ENCODE measurements at regions not wholly inside any gene's neighbourhood (a gene's known extent, or its start where the extent isn't known, plus 50 kb on each side); places are given as distances from the start of the nearest gene placed in this dataset.

- no peaks in the 10 kb centered on the region for H3K4me1 ChIP-seq (ENCODE audit: control insufficient read depth, insufficient read depth, low read length)
- no peaks in the 10 kb centered on the region for H3K36me3 ChIP-seq (ENCODE audit: control insufficient read depth, insufficient read depth, low read length)
- H3K9me3 ChIP-seq (ENCODE audit: control insufficient read depth, insufficient read depth, low read length) = no peaks in the 10 kb centered on the region
- ATAC-seq (peak; percentile 62 to 84 (median 69)), DNase-seq (peak in 1 of 2 donors; percentile 59)
- H3K27me3 Mint-ChIP-seq (ENCODE audit: low read depth in 2 of 2) = peaks cover 38 to 71% of the 10 kb centered on the region in 2 donors
- H3K36me3 Mint-ChIP-seq = no peaks in the 10 kb centered on the region
- H3K4me3 ChIP-seq (ENCODE audit: low read length) = no peak overlapping the region
- TF ChIP-seq CTCF (IDR thresholded peaks at IDR 0.05) = peak; percentile 93
- H3K27me3 ChIP-seq (ENCODE audit: control insufficient read depth, insufficient read depth, low read length) = peaks cover 7% of the 10 kb centered on the region
- H3K27ac Mint-ChIP-seq = no peak overlapping the region
- intact Hi-C loops (cut with micrococcal nuclease) = no loop called here
- WGBS (ENCODE audit: insufficient coverage) = 42% methylated on average over 3 of the region's 3 CpGs
- no peak overlapping the region for H3K4me3 Mint-ChIP-seq
- no peaks in the 10 kb centered on the region for H3K4me1 Mint-ChIP-seq
- no peaks in the 10 kb centered on the region for H3K9me3 Mint-ChIP-seq
- H3K27ac ChIP-seq (ENCODE audit: low read length) = no peak overlapping the region
Observed at GRCh38 chr20:59518881-59519706, 85.2 kb upstream of the PHACTR3 start.

- H3K27me3 ChIP-seq (ENCODE audit: control insufficient read depth, insufficient read depth, low read length) = peaks cover 7% of the 10 kb centered on the region
- H3K27me3 Mint-ChIP-seq (ENCODE audit: low read depth in 2 of 2) = peaks cover 38 to 71% of the 10 kb centered on the region in 2 donors
Observed at GRCh38 chr20:59519707-59520014, 84.7 kb upstream of the PHACTR3 start.

GRCh38 chr20:59520814-59521213 is 83.5 kb upstream of the PHACTR3 start:
- Histone ChIP-seq H3K36me3 (ENCODE audit: control insufficient read depth, insufficient read depth, low read length) (no peaks in the 10 kb centered on the region), H3K4me1 (ENCODE audit: control insufficient read depth, insufficient read depth, low read length) (no peaks in the 10 kb centered on the region), H3K9me3 (ENCODE audit: control insufficient read depth, insufficient read depth, low read length) (no peaks in the 10 kb centered on the region), H3K4me3 (ENCODE audit: low read length) (no peak overlapping the region), H3K27ac (ENCODE audit: low read length) (no peak overlapping the region), H3K27me3 (ENCODE audit: control insufficient read depth, insufficient read depth, low read length) (peaks cover 5% of the 10 kb centered on the region)
- DNase-seq (no peak), ATAC-seq (no peak)
- no peak for TF ChIP-seq CTCF (IDR thresholded peaks at IDR 0.05)
- Mint-ChIP-seq H3K4me1 (no peaks in the 10 kb centered on the region), H3K27me3 (ENCODE audit: low read depth in 2 of 2) (peaks cover 45 to 72% of the 10 kb centered on the region in 2 donors), H3K9me3 (no peaks in the 10 kb centered on the region), H3K27ac (no peak overlapping the region), H3K36me3 (no peaks in the 10 kb centered on the region), H3K4me3 (no peak overlapping the region)
- WGBS (ENCODE audit: insufficient coverage) = 80% methylated on average over 1 of the region's 2 CpGs
- intact Hi-C loops (cut with micrococcal nuclease) = no loop called here

More at GRCh38 chr20:59519707-59520014, 84.7 kb upstream of the PHACTR3 start:
- no peaks in the 10 kb centered on the region for H3K9me3 ChIP-seq (ENCODE audit: control insufficient read depth, insufficient read depth, low read length)
- intact Hi-C loops (cut with micrococcal nuclease) = no loop called here
- Mint-ChIP-seq H3K4me3 (no peak overlapping the region), H3K27ac (no peak overlapping the region), H3K36me3 (no peaks in the 10 kb centered on the region), H3K4me1 (no peaks in the 10 kb centered on the region), H3K9me3 (no peaks in the 10 kb centered on the region)
- H3K36me3 ChIP-seq (ENCODE audit: control insufficient read depth, insufficient read depth, low read length) = no peaks in the 10 kb centered on the region
- WGBS (ENCODE audit: insufficient coverage) = 0% methylated on average over 1 of the region's 1 CpG
- ATAC-seq = no peak
- H3K4me1 ChIP-seq (ENCODE audit: control insufficient read depth, insufficient read depth, low read length) = no peaks in the 10 kb centered on the region
- no peak for DNase-seq
- H3K27ac ChIP-seq (ENCODE audit: low read length) = no peak overlapping the region
- TF ChIP-seq CTCF (IDR thresholded peaks at IDR 0.05) = peak; percentile 54
- H3K4me3 ChIP-seq (ENCODE audit: low read length) = no peak overlapping the region

Measured in natural killer cell (primary cell).